ENCODE measurements at regions not wholly inside any gene's neighbourhood (a gene's known extent, or its start where the extent isn't known, plus 50 kb on each side); places are given as distances from the start of the nearest gene placed in this dataset.

DNA sequence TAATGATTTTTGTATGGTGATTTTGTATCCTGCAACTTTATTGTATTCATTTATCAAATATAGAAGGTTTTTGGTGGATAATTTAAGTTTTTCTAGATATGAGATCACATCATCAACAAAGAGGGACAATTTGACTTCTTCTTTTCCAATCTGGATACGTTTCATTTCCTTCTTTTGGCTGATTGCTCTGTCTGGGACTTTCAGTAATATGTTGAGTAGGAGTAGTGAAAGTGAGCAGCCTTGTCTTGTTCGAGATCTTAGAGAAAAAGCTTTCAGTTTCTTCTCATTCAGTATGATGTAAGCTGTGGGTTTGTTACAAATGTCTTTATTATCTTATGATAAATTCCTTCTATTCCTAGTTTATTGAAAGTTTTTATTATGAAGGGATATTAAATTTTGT, 352.0 kb upstream of the DACH1 start:
- CTCF ChIA-PET, result no interaction called here
- Mint-ChIP-seq H3K9me3 (peaks cover 2% of the 10 kb centered on the region), H3K27me3 (ENCODE audit: low read depth) (no peaks in the 10 kb centered on the region), H3K4me3 (no peak overlapping the region), H3K27ac (no peak overlapping the region), H3K36me3 (ENCODE audit: low read depth) (no peaks in the 10 kb centered on the region), H3K4me1 (ENCODE audit: low read depth) (no peaks in the 10 kb centered on the region)
- no peak for DNase-seq
- intact Hi-C loops (cut with micrococcal nuclease), result no loop called here

- intact Hi-C loops (cut with micrococcal nuclease), result no loop called here
- Mint-ChIP-seq H3K4me3 (no peak overlapping the region), H3K27me3 (ENCODE audit: low read depth) (no peaks in the 10 kb centered on the region), H3K36me3 (ENCODE audit: low read depth) (no peaks in the 10 kb centered on the region), H3K4me1 (ENCODE audit: low read depth) (no peaks in the 10 kb centered on the region), H3K27ac (no peak overlapping the region), H3K9me3 (peaks cover 2% of the 10 kb centered on the region)
- no peak for DNase-seq
- CTCF ChIA-PET, result no interaction called here
These were observed 350.1 kb upstream of the DACH1 start for GRCh38 chr13:72217142-72217541.

DNA sequence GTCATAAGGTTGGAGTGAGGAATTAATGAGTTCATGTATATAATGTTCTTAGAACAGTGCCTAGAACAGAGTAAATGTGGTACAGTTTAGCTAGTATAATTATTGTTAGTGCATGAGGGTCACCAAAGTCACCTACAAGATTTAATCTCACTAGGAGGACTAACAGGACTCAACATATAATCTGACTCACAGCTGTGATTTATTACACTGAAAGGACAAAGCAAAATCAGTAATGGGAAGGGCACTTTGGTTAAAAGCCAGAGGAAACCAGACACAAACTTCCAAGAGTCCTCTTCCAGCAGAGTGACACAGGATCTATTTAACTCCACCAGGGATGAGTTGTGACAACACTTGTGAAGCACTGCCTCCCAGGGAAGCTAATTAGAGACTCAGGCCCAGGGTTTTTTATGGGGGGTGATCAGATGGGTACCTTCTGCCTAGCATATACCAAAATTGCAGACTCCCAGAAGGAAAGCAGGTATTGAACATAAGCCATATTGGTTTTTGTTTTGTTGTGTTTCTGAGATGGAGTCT, 341.2 kb upstream of the DACH1 start:
- Mint-ChIP-seq H3K27ac (no peak overlapping the region), H3K27me3 (ENCODE audit: low read depth) (no peaks in the 10 kb centered on the region), H3K4me1 (ENCODE audit: low read depth) (no peaks in the 10 kb centered on the region), H3K36me3 (ENCODE audit: low read depth) (no peaks in the 10 kb centered on the region), H3K9me3 (no peaks in the 10 kb centered on the region), H3K4me3 (no peak overlapping the region)
- CTCF ChIA-PET, result no interaction called here
- intact Hi-C loops (cut with micrococcal nuclease), result no loop called here
- no peak for DNase-seq

- no peaks in the 10 kb centered on the region for H3K36me3 Mint-ChIP-seq (ENCODE audit: low read depth)
- DNase-seq, result no peak
- H3K9me3 Mint-ChIP-seq, result peaks cover 5% of the 10 kb centered on the region
- H3K4me1 Mint-ChIP-seq (ENCODE audit: low read depth), result no peaks in the 10 kb centered on the region
- H3K4me3 Mint-ChIP-seq, result no peak overlapping the region
- H3K27ac Mint-ChIP-seq, result no peak overlapping the region
- intact Hi-C loops (cut with micrococcal nuclease), result no loop called here
- CTCF ChIA-PET, result no interaction called here
- no peaks in the 10 kb centered on the region for H3K27me3 Mint-ChIP-seq (ENCODE audit: low read depth)
These were observed 338.8 kb upstream of the DACH1 start for GRCh38 chr13:72205773-72206172.

DNA sequence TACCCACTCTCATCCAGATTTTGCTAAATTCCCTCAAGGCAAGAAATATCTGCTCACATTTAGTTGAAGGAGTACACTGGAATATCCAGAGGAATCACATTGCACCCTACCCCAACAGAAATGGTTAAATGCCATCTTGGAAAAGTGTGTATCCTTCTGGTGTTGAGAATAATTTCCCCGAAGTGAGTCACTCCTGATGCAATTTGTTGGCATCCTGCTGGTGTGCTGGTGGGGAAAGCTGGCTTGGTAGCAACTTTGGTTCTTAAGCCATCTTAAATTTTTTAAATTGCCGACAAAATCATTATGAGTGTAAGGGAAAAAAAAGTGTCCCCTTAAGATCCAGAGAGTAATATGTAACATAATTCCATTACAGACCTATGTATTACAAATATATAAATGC, 337.3 kb upstream of the DACH1 start:
- Mint-ChIP-seq H3K27me3 (ENCODE audit: low read depth) (no peaks in the 10 kb centered on the region), H3K27ac (no peak overlapping the region), H3K9me3 (peaks cover 5% of the 10 kb centered on the region), H3K36me3 (ENCODE audit: low read depth) (no peaks in the 10 kb centered on the region), H3K4me3 (no peak overlapping the region), H3K4me1 (ENCODE audit: low read depth) (no peaks in the 10 kb centered on the region)
- no peak for DNase-seq
- intact Hi-C loops (cut with micrococcal nuclease), result no loop called here
- CTCF ChIA-PET, result no interaction called here

DNA sequence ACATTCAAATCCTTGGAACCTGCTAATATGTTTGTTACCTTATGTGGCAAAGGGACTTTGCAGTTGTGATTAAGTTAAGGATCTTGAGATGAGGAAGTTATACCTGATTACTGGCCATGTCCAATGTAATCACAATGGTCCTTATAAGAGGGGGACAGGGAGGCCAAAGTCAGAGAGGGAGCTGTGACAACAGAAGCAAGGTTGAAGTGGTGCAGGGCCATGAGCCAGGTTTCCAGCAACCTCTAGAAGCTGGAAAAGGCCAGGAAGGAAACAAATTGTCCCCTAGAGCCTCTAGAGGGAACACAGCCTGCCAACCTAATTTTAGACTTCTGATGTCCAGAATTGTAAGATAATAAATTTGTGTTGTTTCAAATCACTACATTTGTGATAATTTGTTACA, 334.7 kb upstream of the DACH1 start:
- Mint-ChIP-seq H3K4me3 (no peak overlapping the region), H3K36me3 (ENCODE audit: low read depth) (no peaks in the 10 kb centered on the region), H3K4me1 (ENCODE audit: low read depth) (no peaks in the 10 kb centered on the region), H3K27me3 (ENCODE audit: low read depth) (no peaks in the 10 kb centered on the region), H3K27ac (no peak overlapping the region), H3K9me3 (peaks cover 5% of the 10 kb centered on the region)
- CTCF ChIA-PET, result no interaction called here
- no peak for DNase-seq
- intact Hi-C loops (cut with micrococcal nuclease), result no loop called here

DNA sequence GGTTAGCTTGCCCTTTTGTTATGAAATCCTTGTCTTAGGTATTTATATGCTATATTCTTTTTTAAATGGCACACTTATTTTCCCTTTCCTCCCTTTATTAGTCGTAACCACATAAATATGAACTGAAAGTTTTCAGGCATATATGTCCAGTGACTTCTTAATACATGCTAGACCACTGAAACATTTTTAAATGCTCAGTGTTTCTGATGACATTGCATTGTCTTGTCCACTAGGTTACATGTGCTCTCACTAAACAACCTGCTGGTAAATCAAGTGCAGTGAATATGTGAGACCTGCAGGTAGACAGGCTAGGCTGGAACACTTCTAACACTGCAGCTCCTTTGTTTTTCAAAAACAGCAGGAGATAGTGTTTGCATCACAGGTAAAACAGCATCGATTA, 332.6 kb upstream of the DACH1 start:
- Mint-ChIP-seq H3K27me3 (ENCODE audit: low read depth) (no peaks in the 10 kb centered on the region), H3K9me3 (peaks cover 5% of the 10 kb centered on the region), H3K36me3 (ENCODE audit: low read depth) (no peaks in the 10 kb centered on the region), H3K4me1 (ENCODE audit: low read depth) (no peaks in the 10 kb centered on the region), H3K27ac (no peak overlapping the region), H3K4me3 (no peak overlapping the region)
- intact Hi-C loops (cut with micrococcal nuclease), result no loop called here
- CTCF ChIA-PET, result no interaction called here
- DNase-seq, result no peak

DNA sequence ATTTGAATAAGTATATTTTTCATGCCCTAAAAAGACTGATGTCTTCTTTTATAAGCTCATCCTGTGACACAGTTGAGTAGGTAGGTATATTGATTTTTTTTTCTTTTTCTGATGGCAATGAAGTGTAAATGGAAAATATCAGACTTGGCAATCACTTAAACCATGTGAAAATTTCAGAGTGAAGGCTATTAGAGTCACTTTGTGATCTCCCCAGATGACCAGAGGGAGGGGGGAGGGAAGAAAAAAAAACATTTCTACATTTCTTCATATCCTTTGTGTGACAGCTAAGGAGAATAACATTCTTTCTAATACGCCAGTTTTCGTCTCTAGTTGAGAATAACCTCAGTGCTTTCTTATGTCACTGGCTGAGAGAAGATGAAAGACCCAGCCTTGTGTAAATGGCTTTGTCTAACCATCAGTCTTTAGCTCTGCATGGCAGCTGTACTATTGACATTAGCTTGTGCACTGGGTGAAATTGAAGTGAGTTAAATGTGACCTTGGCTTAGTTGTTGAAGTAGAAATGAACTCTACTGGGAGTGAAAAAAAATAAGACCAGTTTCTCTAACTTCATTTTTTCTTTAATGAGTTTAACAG, 332.1 kb upstream of the DACH1 start:
- no peak for DNase-seq
- Mint-ChIP-seq H3K4me1 (ENCODE audit: low read depth) (no peaks in the 10 kb centered on the region), H3K27ac (no peak overlapping the region), H3K36me3 (ENCODE audit: low read depth) (no peaks in the 10 kb centered on the region), H3K27me3 (ENCODE audit: low read depth) (no peaks in the 10 kb centered on the region), H3K9me3 (peaks cover 5% of the 10 kb centered on the region), H3K4me3 (no peak overlapping the region)
- CTCF ChIA-PET, result no interaction called here
- intact Hi-C loops (cut with micrococcal nuclease), result no loop called here

DNA sequence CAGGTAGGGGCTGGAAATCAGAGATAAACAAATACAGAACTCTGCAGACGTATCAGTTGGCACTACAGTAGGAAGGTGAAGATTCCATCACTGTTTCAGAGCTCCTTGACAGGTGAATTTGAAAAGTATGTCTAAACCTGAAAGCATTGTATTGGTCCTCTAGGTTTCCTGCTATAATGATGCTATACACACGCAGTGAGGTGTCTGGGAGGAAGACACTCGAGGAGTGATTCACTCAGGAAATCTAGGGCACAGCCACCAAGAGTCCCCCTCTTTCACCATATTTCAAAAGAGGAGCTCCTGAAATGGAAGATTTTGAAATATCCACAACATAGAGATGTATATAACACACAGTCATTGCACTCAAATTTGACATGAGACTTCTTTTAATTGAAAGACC, 331.0 kb upstream of the DACH1 start:
- H3K36me3 Mint-ChIP-seq (ENCODE audit: low read depth), result no peaks in the 10 kb centered on the region
- no peak overlapping the region for H3K4me3 Mint-ChIP-seq
- DNase-seq, result no peak
- CTCF ChIA-PET, result no interaction called here
- no peaks in the 10 kb centered on the region for H3K4me1 Mint-ChIP-seq (ENCODE audit: low read depth)
- intact Hi-C loops (cut with micrococcal nuclease), result no loop called here
- H3K27ac Mint-ChIP-seq, result no peak overlapping the region
- peaks cover 5% of the 10 kb centered on the region for H3K9me3 Mint-ChIP-seq
- H3K27me3 Mint-ChIP-seq (ENCODE audit: low read depth), result no peaks in the 10 kb centered on the region

GRCh38 chr13:72195044-72195704, 328.2 kb upstream of the DACH1 start:
- CTCF ChIA-PET, result no interaction called here
- no peak overlapping the region for H3K4me3 Mint-ChIP-seq

GRCh38 chr13:72194523-72194922, 327.5 kb upstream of the DACH1 start:
- CTCF ChIA-PET, result no interaction called here
- intact Hi-C loops (cut with micrococcal nuclease), result no loop called here
- no peaks in the 10 kb centered on the region for H3K27me3 Mint-ChIP-seq (ENCODE audit: low read depth)
- H3K9me3 Mint-ChIP-seq, result no peaks in the 10 kb centered on the region
- no peak overlapping the region for H3K4me3 Mint-ChIP-seq
- no peaks in the 10 kb centered on the region for H3K4me1 Mint-ChIP-seq (ENCODE audit: low read depth)
- no peak for DNase-seq
- H3K36me3 Mint-ChIP-seq (ENCODE audit: low read depth), result no peaks in the 10 kb centered on the region
- no peak overlapping the region for H3K27ac Mint-ChIP-seq

More at GRCh38 chr13:72195044-72195704, 328.2 kb upstream of the DACH1 start:
- Mint-ChIP-seq H3K27ac (no peak overlapping the region), H3K36me3 (ENCODE audit: low read depth) (no peaks in the 10 kb centered on the region), H3K4me1 (ENCODE audit: low read depth) (no peaks in the 10 kb centered on the region), H3K27me3 (ENCODE audit: low read depth) (no peaks in the 10 kb centered on the region), H3K9me3 (no peaks in the 10 kb centered on the region)
- no peak for DNase-seq
- intact Hi-C loops (cut with micrococcal nuclease), result no loop called here

DNA sequence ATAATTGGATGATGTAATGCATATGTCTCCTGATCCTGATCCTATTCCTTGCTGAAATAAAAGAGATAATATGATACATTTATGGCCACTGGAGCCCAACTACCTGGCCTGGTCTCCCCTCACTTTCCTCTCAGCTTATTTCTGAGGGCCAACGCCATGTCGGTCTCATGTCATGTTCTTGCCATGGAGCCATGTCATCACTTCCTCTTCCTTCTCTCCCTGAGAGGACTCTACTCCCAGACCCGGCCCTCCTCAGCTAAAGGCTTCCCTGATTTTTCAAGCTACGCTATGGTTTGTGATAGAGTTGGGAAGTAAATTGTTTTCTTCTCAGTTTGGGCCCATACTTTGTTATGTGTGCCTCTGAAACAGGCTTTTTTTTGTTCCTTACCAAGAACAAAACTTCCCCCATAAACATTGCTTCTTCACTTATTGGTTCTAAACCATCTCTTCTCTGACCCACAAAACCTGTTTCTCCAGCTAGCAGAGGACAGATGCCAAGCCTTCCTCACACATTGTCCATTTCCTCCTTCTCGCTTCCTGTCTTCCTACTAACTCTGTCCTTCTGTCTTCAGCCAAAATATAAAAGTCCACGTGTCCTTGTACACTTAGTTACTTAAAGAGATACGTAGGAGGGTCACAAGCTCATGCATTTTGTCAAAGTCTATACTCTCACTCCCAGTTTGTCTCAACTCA, 319.9 kb upstream of the DACH1 start:
- Mint-ChIP-seq H3K36me3 (ENCODE audit: low read depth) (no peaks in the 10 kb centered on the region), H3K27ac (no peak overlapping the region), H3K9me3 (no peaks in the 10 kb centered on the region), H3K4me1 (ENCODE audit: low read depth) (no peaks in the 10 kb centered on the region), H3K4me3 (no peak overlapping the region), H3K27me3 (ENCODE audit: low read depth) (no peaks in the 10 kb centered on the region)
- CTCF ChIA-PET, result no interaction called here
- no peak for DNase-seq
- intact Hi-C loops (cut with micrococcal nuclease), result no loop called here

- no peak overlapping the region for H3K27ac Mint-ChIP-seq
- intact Hi-C loops (cut with micrococcal nuclease), result no loop called here
- no peaks in the 10 kb centered on the region for H3K4me1 Mint-ChIP-seq (ENCODE audit: low read depth)
- no peak overlapping the region for H3K4me3 Mint-ChIP-seq
- no peaks in the 10 kb centered on the region for H3K9me3 Mint-ChIP-seq
- CTCF ChIA-PET, result no interaction called here
- H3K36me3 Mint-ChIP-seq (ENCODE audit: low read depth), result no peaks in the 10 kb centered on the region
- H3K27me3 Mint-ChIP-seq (ENCODE audit: low read depth), result no peaks in the 10 kb centered on the region
- DNase-seq, result no peak
These were observed 318.8 kb upstream of the DACH1 start for GRCh38 chr13:72185776-72186175.
